GM12878 (cell line): ENCODE measurements at regions not wholly inside any gene's neighbourhood (a gene's known extent, or its start where the extent isn't known, plus 50 kb on each side); places are given as distances from the start of the nearest gene placed in this dataset.

Experiments
- ATAC-seq: fragments of 200-7000 bp; cut with Tn5 transposase; 3 replicates; pipeline ENCODE4 v1.9.1; 2020; ENCODE audit warnings: mild to moderate bottlenecking, moderate library complexity
- BruUV-seq: library from RNA; stranded (reverse); fragments of 400-500 nt; replicated peaks from 2 replicates; lab custom pipeline; 2021; lab: Mats Ljungman, UMichigan
- CTCF ChIA-PET: fragments of 300-600 bp; sonication (Branson Sonifier 250); formaldehyde crosslinking; extraction: SDS; loops from one replicate; lab custom pipeline; 2021; ENCODE audit warnings: inconsistent platforms; lab: Yijun Ruan, JAX
- POLR2A ChIA-PET: fragments of 350-600 bp; formaldehyde crosslinking; extraction: SDS; loops from one replicate; lab custom pipeline; 2021; ENCODE audit warnings: inconsistent platforms; lab: Charles Lee
- RAD21 ChIA-PET: fragments of 300-600 bp; sonication (Branson Sonifier 250); formaldehyde crosslinking; loops from one replicate; lab custom pipeline; 2023; ENCODE audit warnings: antibody characterized with exemption; ENCODE audit not compliant: unreplicated experiment; lab: Charles Lee
- SMC1A ChIA-PET: fragments of 300-600 bp; sonication (Branson Sonifier 250); formaldehyde crosslinking; loops from one replicate; lab custom pipeline; 2023; ENCODE audit not compliant: unreplicated experiment, uncharacterized antibody; lab: Charles Lee
- DNase-seq: peaks from one replicate; pipeline ENCODE4 v3.0.0-alpha.2; 2011; ENCODE audit warnings: low read depth, low spot score
- FAIRE-seq: peaks from 3 replicates; lab custom pipeline; 2011; peaks lifted over from hg19 to GRCh38; lab: Jason Lieb, UNC
- H2AFZ ChIP-seq: 2 replicates; pipeline ENCODE4 v1.6.0; 2011; ENCODE audit warnings: low read depth, low read length, control low read depth; ENCODE audit not compliant: control insufficient read depth
- H3K27ac ChIP-seq: 2 replicates; pipeline ENCODE4 v1.5.1; 2011; ENCODE audit warnings: control low read depth; ENCODE audit not compliant: control insufficient read depth, insufficient read depth
- H3K27me3 ChIP-seq, 2 experiments: replicated peaks in 1 of 2; 2 replicates each; pipeline versions ENCODE4 v1.6.0 to v1.6.1; 2011; ENCODE audit warnings: low read length in 1 of 2; ENCODE audit not compliant: control insufficient read depth in 2 of 2, insufficient read depth in 2 of 2
- H3K36me3 ChIP-seq, 2 experiments: 2 replicates each; pipeline ENCODE4 v1.5.1; 2011; ENCODE audit warnings: low read length in 1 of 2; ENCODE audit not compliant: control insufficient read depth in 2 of 2, insufficient read depth in 2 of 2
- H3K4me1 ChIP-seq: 2 replicates; pipeline ENCODE4 v1.6.1; 2011; ENCODE audit warnings: mild to moderate bottlenecking, low read length, moderate library complexity, mixed read lengths; ENCODE audit not compliant: control insufficient read depth, insufficient read depth
- H3K4me2 ChIP-seq: 2 replicates; pipeline ENCODE4 v1.6.0; 2011; ENCODE audit warnings: control low read depth; ENCODE audit not compliant: control insufficient read depth, insufficient read depth
- H3K4me3 ChIP-seq: fragments of 200-600 bp; sonication (generic); 2 replicates; pipeline ENCODE4 v1.5.1; 2016
- H3K79me2 ChIP-seq: 2 replicates; pipeline ENCODE4 v1.6.0; 2011; ENCODE audit warnings: low read length; ENCODE audit not compliant: control insufficient read depth, insufficient read depth
- H3K9ac ChIP-seq: 2 replicates; pipeline ENCODE4 v1.8.0; 2011; ENCODE audit warnings: low read length, control low read depth, mixed read lengths; ENCODE audit not compliant: control insufficient read depth, insufficient read depth
- H3K9me3 ChIP-seq: replicated peaks from 3 replicates; pipeline ENCODE4 v1.5.1; 2011; ENCODE audit warnings: mild to moderate bottlenecking, low read length; ENCODE audit not compliant: control insufficient read depth, insufficient read depth
- H4K20me1 ChIP-seq: 2 replicates; pipeline ENCODE4 v1.6.0; 2011; ENCODE audit not compliant: control insufficient read depth, insufficient read depth
- BCL11A ChIP-seq: IDR thresholded peaks from 2 replicates; pipeline ENCODE4 v1.6.1; 2011; ENCODE audit warnings: low read depth, low read length
- CEBPB ChIP-seq, 2 experiments: fragments of 150-350 bp in 1 of 2; IDR thresholded peaks; 2 replicates each; pipeline ENCODE4 v1.6.1; 2012 to 2014; ENCODE audit warnings: low read depth in 2 of 2, low read length in 2 of 2, borderline replicate concordance in 1 of 2, inconsistent platforms in 1 of 2
- CUX1 ChIP-seq: IDR thresholded peaks from 2 replicates; pipeline ENCODE4 v1.6.1; 2012; ENCODE audit warnings: improper control_type of control experiment, low read depth, low read length; ENCODE audit not compliant: insufficient replicate concordance
- GABPA ChIP-seq: IDR thresholded peaks from 2 replicates; pipeline ENCODE4 v1.6.1; 2014; ENCODE audit warnings: antibody characterized with exemption, low read depth, mild to moderate bottlenecking, inconsistent platforms
- POLR2AphosphoS5 ChIP-seq: IDR thresholded peaks from 2 replicates; pipeline ENCODE4 v1.6.1; 2011; ENCODE audit warnings: mild to moderate bottlenecking, low read length, inconsistent platforms
- RUNX3 ChIP-seq: IDR thresholded peaks from 2 replicates; pipeline ENCODE4 v1.6.1; 2012; ENCODE audit warnings: low read length, inconsistent platforms
- SRF ChIP-seq, 2 experiments: IDR thresholded peaks; 2 replicates each; pipeline ENCODE4 v1.6.1; 2011; ENCODE audit warnings: low read depth in 2 of 2, low read length in 2 of 2, mild to moderate bottlenecking in 1 of 2, moderate library complexity in 1 of 2
- ZNF274 ChIP-seq: IDR thresholded peaks from one replicate; pipeline ENCODE4 v1.8.0; 2011; ENCODE audit not compliant: insufficient read length, insufficient read depth
- WGBS: methylation state at CpG from one replicate; pipeline ENCODE4 v1.1.6; 2016; ENCODE audit warnings: low lambda C conversion rate; ENCODE audit not compliant: insufficient replicate concordance, insufficient coverage; ENCODE audit errors: missing lambda C conversion rate; 5-methylcytosine and 5-hydroxymethylcytosine counted together
- in situ Hi-C: fragments of 300-500 bp; cut with MboI; formaldehyde crosslinking; loops from 9 replicates; pipeline ENCODE4 v1.14.3; 2018; ENCODE audit warnings: mixed read lengths
- intact Hi-C: fragments of 100-400 bp; cut with micrococcal nuclease; formaldehyde crosslinking; loops from one replicate; pipeline ENCODE4 v1.14.2; 2022; ENCODE audit not compliant: unreplicated experiment
- TF ChIP-seq, protein P1 (sequence below): fragments of 450-650 bp; formaldehyde crosslinking; IDR thresholded peaks from 2 replicates; pipeline ENCODE4 v1.5.0; 2022; ENCODE audit warnings: mild to moderate bottlenecking, missing genetic modification characterization

GRCh38 chr3:154708554-154708953 lies 278.6 kb upstream of the GPR149 start:
- no peak for ATAC-seq
- Histone ChIP-seq H3K4me2 (no peak overlapping the region), H3K27ac (no peak overlapping the region)
- TF ChIP-seq ZNF274 (no peak), CEBPB (IDR thresholded peaks at IDR 0.05; ENCODE audit: borderline replicate concordance in 1 of 2, low read depth in 2 of 2, low read length in 2 of 2) (no peak), POLR2AphosphoS5 (no peak), SRF (IDR thresholded peaks at IDR 0.05; ENCODE audit: low read depth in 2 of 2, low read length in 2 of 2) (no peak), GABPA (no peak), CUX1 (no peak), RUNX3 (no peak), BCL11A (no peak)
- TF ChIP-seq, protein P1, sequence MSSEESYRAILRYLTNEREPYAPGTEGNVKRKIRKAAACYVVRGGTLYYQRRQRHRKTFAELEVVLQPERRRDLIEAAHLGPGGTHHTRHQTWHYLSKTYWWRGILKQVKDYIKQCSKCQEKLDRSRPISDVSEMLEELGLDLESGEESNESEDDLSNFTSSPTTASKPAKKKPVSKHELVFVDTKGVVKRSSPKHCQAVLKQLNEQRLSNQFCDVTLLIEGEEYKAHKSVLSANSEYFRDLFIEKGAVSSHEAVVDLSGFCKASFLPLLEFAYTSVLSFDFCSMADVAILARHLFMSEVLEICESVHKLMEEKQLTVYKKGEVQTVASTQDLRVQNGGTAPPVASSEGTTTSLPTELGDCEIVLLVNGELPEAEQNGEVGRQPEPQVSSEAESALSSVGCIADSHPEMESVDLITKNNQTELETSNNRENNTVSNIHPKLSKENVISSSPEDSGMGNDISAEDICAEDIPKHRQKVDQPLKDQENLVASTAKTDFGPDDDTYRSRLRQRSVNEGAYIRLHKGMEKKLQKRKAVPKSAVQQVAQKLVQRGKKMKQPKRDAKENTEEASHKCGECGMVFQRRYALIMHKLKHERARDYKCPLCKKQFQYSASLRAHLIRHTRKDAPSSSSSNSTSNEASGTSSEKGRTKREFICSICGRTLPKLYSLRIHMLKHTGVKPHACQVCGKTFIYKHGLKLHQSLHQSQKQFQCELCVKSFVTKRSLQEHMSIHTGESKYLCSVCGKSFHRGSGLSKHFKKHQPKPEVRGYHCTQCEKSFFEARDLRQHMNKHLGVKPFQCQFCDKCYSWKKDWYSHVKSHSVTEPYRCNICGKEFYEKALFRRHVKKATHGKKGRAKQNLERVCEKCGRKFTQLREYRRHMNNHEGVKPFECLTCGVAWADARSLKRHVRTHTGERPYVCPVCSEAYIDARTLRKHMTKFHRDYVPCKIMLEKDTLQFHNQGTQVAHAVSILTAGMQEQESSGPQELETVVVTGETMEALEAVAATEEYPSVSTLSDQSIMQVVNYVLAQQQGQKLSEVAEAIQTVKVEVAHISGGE (CRISPR knock-in tag) = no peak
- TF ChIP-seq, all 136 proteins: peak for 0
- ChIA-PET RAD21 (no interaction called here), CTCF (interaction anchor here (0.6 kb wide), 1 partner anchor 733 kb away, joined by 3 read pairs; no protein-coding TSS in a partner anchor), POLR2A (no interaction called here), SMC1A (no interaction called here)
- no peak overlapping the region for H3K9ac ChIP-seq
- intact Hi-C loops = no loop called here
- in situ Hi-C loops = no loop called here
- H3K4me3 ChIP-seq = no peak overlapping the region
- no peaks in the 10 kb centered on the region for H3K9me3 ChIP-seq
- no peaks in the 10 kb centered on the region for H3K79me2 ChIP-seq
- no peaks in the 10 kb centered on the region for H3K4me1 ChIP-seq
- WGBS = 0% methylated on average over 1 of the region's 1 CpG
- FAIRE-seq (no peak), DNase-seq (no peak)
- no peaks in the 10 kb centered on the region; a peak in 1 of 4 replicates for H3K27me3 ChIP-seq
- H4K20me1 ChIP-seq = no peaks in the 10 kb centered on the region
- no TSS peak for BruUV-seq
- H3K36me3 ChIP-seq = no peaks in the 10 kb centered on the region
- H2AFZ ChIP-seq = no peak overlapping the region
